Fibroblast of villous mesenchyme (primary cell): ENCODE measurements at regions not wholly inside any gene's neighbourhood (a gene's known extent, or its start where the extent isn't known, plus 50 kb on each side); places are given as distances from the start of the nearest gene placed in this dataset.
"Not testable (repeated sequence)": the region's sequence is repeated elsewhere in the genome, so short reads cannot be mapped to it uniquely, and the experiment has no call there.

Experiments
- DNase-seq: peaks from one replicate; pipeline ENCODE4 v3.0.0-alpha.2; 2010; ENCODE audit warnings: low read depth
- H3K4me3 ChIP-seq: 2 replicates; pipeline ENCODE4 v1.5.1; 2011; ENCODE audit warnings: low read depth, mild to moderate bottlenecking, low read length
- CTCF ChIP-seq: IDR thresholded peaks from 2 replicates; pipeline ENCODE4 v1.5.1; 2012; ENCODE audit warnings: low read depth, mild to moderate bottlenecking, low read length; ENCODE audit not compliant: insufficient read depth

- TF ChIP-seq CTCF: no peak
- no peak for DNase-seq
- no peak overlapping the region for H3K4me3 ChIP-seq
Observed at GRCh38 chr2:221997683-221998082, 301.1 kb downstream of the PAX3 start.

- TF ChIP-seq CTCF: no peak
- no peak overlapping the region for H3K4me3 ChIP-seq
Observed at GRCh38 chr2:221997100-221997499, 301.7 kb downstream of the PAX3 start.

GRCh38 chr2:221994926-221995325 lies 303.9 kb downstream of the PAX3 start:
- no peak overlapping the region for H3K4me3 ChIP-seq
- no peak for TF ChIP-seq CTCF
- DNase-seq: no peak

More at GRCh38 chr2:221997100-221997499, 301.7 kb downstream of the PAX3 start:
- peak; percentile 47 for DNase-seq

GRCh38 chr2:221984376-221984775 lies 314.4 kb downstream of the PAX3 start:
- H3K4me3 ChIP-seq, DNase-seq: not testable (repeated sequence)

- TF ChIP-seq CTCF: no peak
- DNase-seq: no peak
- no peak overlapping the region for H3K4me3 ChIP-seq
Observed at GRCh38 chr2:221981912-221982470, 316.8 kb downstream of the PAX3 start.

- DNase-seq: no peak
- no peak overlapping the region for H3K4me3 ChIP-seq
- TF ChIP-seq CTCF: no peak
Observed at GRCh38 chr2:221975151-221975550, 323.6 kb downstream of the PAX3 start.

- no peak for DNase-seq
- no peak for TF ChIP-seq CTCF
- no peak overlapping the region for H3K4me3 ChIP-seq
Observed at GRCh38 chr2:221973902-221974301, 324.9 kb downstream of the PAX3 start.
